Suprapubic skin (tissue), 4 donors: ENCODE measurements at regions not wholly inside any gene's neighbourhood (a gene's known extent, or its start where the extent isn't known, plus 50 kb on each side); places are given as distances from the start of the nearest gene placed in this dataset.

Experiments
- DNase-seq, 2 donors: peaks; one replicate each; pipeline ENCODE4 v3.0.0-alpha.2; 2019; ENCODE audit warnings: low spot score in 2 of 2
- H3K27ac ChIP-seq: fragments of 200-600 bp; sonication (generic); one replicate; pipeline ENCODE4 v1.5.1; 2019
- H3K27me3 ChIP-seq: fragments of 200-600 bp; sonication (generic); one replicate; pipeline ENCODE4 v1.5.1; 2019
- H3K36me3 ChIP-seq: fragments of 200-600 bp; sonication (generic); one replicate; pipeline ENCODE4 v1.5.1; 2019
- H3K4me1 ChIP-seq: fragments of 200-600 bp; sonication (generic); one replicate; pipeline ENCODE4 v1.5.1; 2019
- H3K4me3 ChIP-seq: fragments of 200-600 bp; sonication (generic); one replicate; pipeline ENCODE4 v1.5.1; 2019; ENCODE audit warnings: mild to moderate bottlenecking
- H3K9me3 ChIP-seq: fragments of 200-600 bp; sonication (generic); one replicate; pipeline ENCODE4 v1.5.1; 2019
- EP300 ChIP-seq: sonication (generic); formaldehyde crosslinking; IDR thresholded peaks from one replicate; pipeline ENCODE4 v1.6.1; 2017; ENCODE audit warnings: antibody characterized with exemption
- POLR2A ChIP-seq, 2 donors: fragments of 450-650 bp; IDR thresholded peaks; one replicate each; pipeline ENCODE4 v1.6.1; 2017; ENCODE audit warnings: antibody characterized with exemption in 2 of 2, mild to moderate bottlenecking in 2 of 2, moderate library complexity in 2 of 2
- POLR2AphosphoS5 ChIP-seq, 3 donors: sonication (generic); formaldehyde crosslinking; IDR thresholded peaks; one replicate each; pipeline ENCODE4 v1.6.1; 2017; ENCODE audit warnings: antibody characterized with exemption in 3 of 3
- WGBS: methylation state at CpG from one replicate; pipeline ENCODE4 v1.1.5; 2018; 5-methylcytosine and 5-hydroxymethylcytosine counted together
- TF ChIP-seq, protein P1 (sequence below), 2 donors: fragments of 200-600 bp in 1 of 2; fragments of 450-650 bp in 1 of 2; sonication (generic) in 1 of 2; IDR thresholded peaks; one replicate each; pipeline ENCODE4 v1.5.1; 2016 to 2019; ENCODE audit warnings: antibody characterized with exemption in 2 of 2, mild to moderate bottlenecking in 1 of 2, moderate library complexity in 1 of 2

DNA sequence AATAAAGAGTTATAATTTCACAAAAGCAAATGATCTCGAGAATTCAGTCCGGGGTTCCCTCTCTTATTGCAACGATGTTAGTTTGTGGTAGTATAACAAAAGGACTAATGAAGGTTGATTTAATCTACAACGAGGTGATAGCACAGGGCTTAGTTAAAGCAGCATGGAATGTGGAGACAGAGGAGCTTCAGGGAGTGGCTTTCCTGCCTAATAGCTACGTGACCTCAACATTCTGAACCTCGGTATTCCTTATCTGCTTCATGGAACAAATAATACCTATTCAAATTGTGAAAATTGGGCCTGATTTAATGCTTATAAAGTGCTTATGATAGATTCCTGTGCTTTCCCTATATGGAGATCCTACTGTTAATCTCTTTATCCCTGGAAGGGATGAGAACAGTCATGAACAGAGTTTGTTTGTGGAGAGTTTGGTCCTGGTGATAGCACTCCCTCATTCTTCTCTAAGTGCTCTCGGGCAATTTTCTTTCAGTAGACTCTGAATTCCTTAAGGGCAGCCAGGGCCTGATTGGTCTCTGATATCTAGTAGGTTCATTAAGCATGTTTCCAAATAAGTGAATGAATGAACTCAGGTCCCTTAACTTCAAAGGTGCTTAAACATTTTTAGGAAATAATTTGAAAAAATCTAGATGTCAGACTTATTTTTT, 104.1 kb upstream of the TUT7 start:
- Histone ChIP-seq H3K4me3 (no peak overlapping the region), H3K27me3 (no peaks in the 10 kb centered on the region), H3K36me3 (no peaks in the 10 kb centered on the region), H3K27ac (no peak overlapping the region), H3K9me3 (no peaks in the 10 kb centered on the region), H3K4me1 (peaks cover 14% of the 10 kb centered on the region)
- no peak for DNase-seq
- TF ChIP-seq, protein P1, sequence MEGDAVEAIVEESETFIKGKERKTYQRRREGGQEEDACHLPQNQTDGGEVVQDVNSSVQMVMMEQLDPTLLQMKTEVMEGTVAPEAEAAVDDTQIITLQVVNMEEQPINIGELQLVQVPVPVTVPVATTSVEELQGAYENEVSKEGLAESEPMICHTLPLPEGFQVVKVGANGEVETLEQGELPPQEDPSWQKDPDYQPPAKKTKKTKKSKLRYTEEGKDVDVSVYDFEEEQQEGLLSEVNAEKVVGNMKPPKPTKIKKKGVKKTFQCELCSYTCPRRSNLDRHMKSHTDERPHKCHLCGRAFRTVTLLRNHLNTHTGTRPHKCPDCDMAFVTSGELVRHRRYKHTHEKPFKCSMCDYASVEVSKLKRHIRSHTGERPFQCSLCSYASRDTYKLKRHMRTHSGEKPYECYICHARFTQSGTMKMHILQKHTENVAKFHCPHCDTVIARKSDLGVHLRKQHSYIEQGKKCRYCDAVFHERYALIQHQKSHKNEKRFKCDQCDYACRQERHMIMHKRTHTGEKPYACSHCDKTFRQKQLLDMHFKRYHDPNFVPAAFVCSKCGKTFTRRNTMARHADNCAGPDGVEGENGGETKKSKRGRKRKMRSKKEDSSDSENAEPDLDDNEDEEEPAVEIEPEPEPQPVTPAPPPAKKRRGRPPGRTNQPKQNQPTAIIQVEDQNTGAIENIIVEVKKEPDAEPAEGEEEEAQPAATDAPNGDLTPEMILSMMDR (IDR thresholded peaks at IDR 0.05), result no peak
- no peak for TF ChIP-seq POLR2AphosphoS5 (IDR thresholded peaks at IDR 0.05)
- no peak for TF ChIP-seq EP300
- TF ChIP-seq POLR2A (IDR thresholded peaks at IDR 0.05), result no peak
- 73% methylated on average over 7 of the region's 7 CpGs for WGBS

DNA sequence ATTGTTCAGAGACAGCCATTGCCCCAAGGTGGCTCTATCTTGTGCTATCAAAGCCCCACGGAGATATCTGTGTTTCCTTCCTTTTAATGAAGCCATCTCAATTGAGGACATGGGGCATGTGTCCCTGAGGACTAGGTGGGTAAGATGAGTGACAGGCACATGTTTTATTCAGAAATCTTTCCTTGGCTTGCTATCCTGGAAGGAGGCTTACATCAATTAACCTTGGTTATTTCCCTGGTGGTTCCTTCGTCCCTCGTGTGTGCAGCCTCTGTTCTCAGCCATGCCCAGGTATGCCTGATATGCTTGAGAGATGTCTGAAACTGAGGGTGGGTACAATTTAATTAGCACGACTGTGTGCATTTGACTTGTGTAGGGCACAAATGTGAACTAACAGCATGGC, 102.2 kb upstream of the TUT7 start:
- no peaks in the 10 kb centered on the region for H3K9me3 ChIP-seq
- no peak overlapping the region for H3K4me3 ChIP-seq
- no peak for DNase-seq
- WGBS, result 84% methylated on average over 4 of the region's 4 CpGs
- no peaks in the 10 kb centered on the region for H3K27me3 ChIP-seq
- no peaks in the 10 kb centered on the region for H3K36me3 ChIP-seq
- no peak overlapping the region for H3K27ac ChIP-seq
- TF ChIP-seq POLR2AphosphoS5 (IDR thresholded peaks at IDR 0.05) (no peak), POLR2A (IDR thresholded peaks at IDR 0.05) (no peak), EP300 (no peak)
- TF ChIP-seq, protein P1 (IDR thresholded peaks at IDR 0.05), result no peak
- H3K4me1 ChIP-seq, result peaks cover 19% of the 10 kb centered on the region

DNA sequence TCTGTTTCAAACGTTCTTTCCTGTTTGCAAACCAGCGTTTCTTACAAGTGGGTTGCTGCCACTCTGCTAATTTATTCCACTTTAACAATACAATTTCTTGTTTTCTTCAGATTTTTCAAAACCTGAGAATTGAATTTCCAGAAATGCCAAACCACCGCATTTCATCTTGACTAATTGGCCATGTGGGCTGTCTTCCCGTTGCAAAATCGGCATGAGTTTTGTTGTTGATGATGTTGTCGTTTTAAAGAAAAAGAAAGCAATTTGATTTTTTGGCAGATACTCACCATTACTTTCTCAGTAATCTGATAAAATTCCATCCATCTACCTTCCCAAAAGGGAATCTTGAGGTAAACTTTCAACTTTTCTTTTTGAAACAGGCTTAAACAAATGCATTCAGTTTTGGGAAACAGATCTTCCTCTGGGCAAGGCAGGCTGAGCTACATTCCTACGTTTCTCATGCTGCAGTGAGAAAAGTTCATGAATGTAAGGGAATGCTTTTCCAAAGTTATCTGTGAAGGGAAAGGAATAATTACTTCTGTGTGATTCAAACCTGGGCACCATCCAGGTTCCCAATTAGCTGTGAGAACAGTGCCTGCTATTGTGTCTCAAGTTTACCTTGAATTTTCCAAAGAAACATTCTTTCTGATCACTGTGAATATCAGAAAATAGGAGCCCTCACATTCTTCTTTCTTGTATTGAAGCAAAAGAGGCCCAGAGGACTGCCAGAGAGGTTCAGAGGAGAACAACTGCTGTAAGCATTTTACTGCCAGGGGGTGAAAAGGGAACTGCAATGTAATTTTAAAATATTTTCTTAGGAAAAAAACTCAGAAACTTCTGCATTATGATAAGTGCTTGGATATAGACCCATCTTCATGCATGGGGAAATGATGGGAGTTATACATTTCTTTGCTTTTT, 100.7 kb upstream of the TUT7 start:
- no peaks in the 10 kb centered on the region for H3K9me3 ChIP-seq
- no peaks in the 10 kb centered on the region for H3K27me3 ChIP-seq
- H3K36me3 ChIP-seq, result no peaks in the 10 kb centered on the region
- no peak overlapping the region for H3K27ac ChIP-seq
- peaks cover 16% of the 10 kb centered on the region for H3K4me1 ChIP-seq
- no peak for DNase-seq
- TF ChIP-seq POLR2AphosphoS5 (IDR thresholded peaks at IDR 0.05), result no peak
- no peak for TF ChIP-seq EP300
- TF ChIP-seq POLR2A (IDR thresholded peaks at IDR 0.05), result no peak
- TF ChIP-seq, protein P1 (IDR thresholded peaks at IDR 0.05), result no peak
- H3K4me3 ChIP-seq, result no peak overlapping the region
- 23% methylated on average over 7 of the region's 7 CpGs for WGBS

DNA sequence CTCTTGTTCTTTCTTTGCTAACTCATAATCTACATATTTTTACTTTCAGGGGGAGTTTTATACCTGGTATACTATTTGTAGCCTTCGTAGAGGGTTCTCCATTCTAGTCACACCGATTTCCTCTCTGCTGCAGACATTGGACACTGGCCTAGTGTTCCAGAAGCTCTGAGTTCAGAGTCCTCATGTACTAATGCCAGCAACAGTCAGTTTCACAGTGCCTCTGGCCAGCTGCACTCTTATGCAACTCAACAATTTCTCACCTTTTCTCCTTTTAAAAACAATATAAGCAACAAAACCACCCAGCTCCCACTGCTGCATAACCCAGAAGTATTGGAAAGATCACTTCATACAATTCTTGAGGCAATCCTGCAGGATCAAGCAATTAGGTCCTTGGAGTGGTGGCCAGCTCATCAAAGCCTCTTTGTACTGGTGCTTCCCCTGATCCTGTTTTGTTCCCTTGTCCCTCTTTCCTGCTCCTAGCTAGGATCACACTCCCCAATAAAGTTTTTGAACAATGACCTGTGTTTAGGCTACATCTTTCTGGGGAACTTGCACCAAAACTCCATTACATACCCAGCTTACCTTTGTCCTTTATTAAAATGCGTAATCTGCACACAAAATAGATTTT, 98.1 kb upstream of the TUT7 start:
- H3K36me3 ChIP-seq, result no peaks in the 10 kb centered on the region
- no peak overlapping the region for H3K4me3 ChIP-seq
- no peak for DNase-seq
- 78% methylated on average over 3 of the region's 3 CpGs for WGBS
- TF ChIP-seq EP300 (no peak), POLR2AphosphoS5 (IDR thresholded peaks at IDR 0.05) (no peak), POLR2A (IDR thresholded peaks at IDR 0.05) (no peak)
- TF ChIP-seq, protein P1 (IDR thresholded peaks at IDR 0.05), result no peak
- peaks cover 16% of the 10 kb centered on the region for H3K4me1 ChIP-seq
- H3K9me3 ChIP-seq, result no peaks in the 10 kb centered on the region
- H3K27ac ChIP-seq, result no peak overlapping the region
- no peaks in the 10 kb centered on the region for H3K27me3 ChIP-seq

DNA sequence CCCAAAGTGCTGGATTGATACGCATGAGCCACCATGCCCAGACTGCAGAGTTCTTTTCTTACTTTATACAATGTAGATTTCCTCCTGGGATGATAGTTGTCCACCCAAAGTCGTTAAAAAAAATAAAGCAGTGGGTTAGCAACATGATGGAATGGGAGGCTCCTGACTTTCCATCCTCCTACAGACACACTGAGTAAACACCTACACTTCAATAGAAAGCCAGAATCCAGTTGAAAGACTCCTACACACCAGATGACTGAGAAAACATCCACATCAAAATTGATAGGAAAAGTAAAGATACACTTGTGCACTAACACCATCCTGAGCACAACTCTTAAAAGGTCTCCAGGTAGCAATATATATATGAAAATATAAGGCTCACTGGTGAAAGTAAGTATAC, 95.0 kb upstream of the TUT7 start:
- WGBS, result 90% methylated on average over 2 of the region's 2 CpGs
- H3K27me3 ChIP-seq, result no peaks in the 10 kb centered on the region
- no peak overlapping the region for H3K27ac ChIP-seq
- no peak for TF ChIP-seq POLR2A (IDR thresholded peaks at IDR 0.05)
- no peak for TF ChIP-seq POLR2AphosphoS5 (IDR thresholded peaks at IDR 0.05)
- TF ChIP-seq, protein P1 (IDR thresholded peaks at IDR 0.05), result no peak
- TF ChIP-seq EP300, result no peak
- H3K36me3 ChIP-seq, result no peaks in the 10 kb centered on the region
- no peaks in the 10 kb centered on the region for H3K9me3 ChIP-seq
- peaks cover 5% of the 10 kb centered on the region for H3K4me1 ChIP-seq
- no peak for DNase-seq
- H3K4me3 ChIP-seq, result no peak overlapping the region
